GM21619 (cell line): ENCODE measurements at regions not wholly inside any gene's neighbourhood (a gene's known extent, or its start where the extent isn't known, plus 50 kb on each side); places are given as distances from the start of the nearest gene placed in this dataset.

Source experiments
- ATAC-seq: cut with Tn5 transposase; IDR thresholded peaks from one replicate; pipeline ENCODE4 v1.9.1; 2021; ENCODE audit not compliant: unreplicated experiment

GRCh38 chr3:22568285-22568684 lies 634.8 kb upstream of the UBE2E2 start:
- no peak for ATAC-seq

- no peak for ATAC-seq
Measured at GRCh38 chr3:22569570-22569969, 633.6 kb upstream of the UBE2E2 start.

- no peak for ATAC-seq
Measured at GRCh38 chr3:22581007-22581406, 622.1 kb upstream of the UBE2E2 start.

- ATAC-seq: no peak
Measured at GRCh38 chr3:22582266-22582665, 620.9 kb upstream of the UBE2E2 start.

GRCh38 chr3:22585504-22585903 lies 617.6 kb upstream of the UBE2E2 start:
- no peak for ATAC-seq

GRCh38 chr3:22585911-22586310 lies 617.2 kb upstream of the UBE2E2 start:
- ATAC-seq: no peak

- no peak for ATAC-seq
Measured at GRCh38 chr3:22587446-22587845, 615.7 kb upstream of the UBE2E2 start.

- ATAC-seq: no peak
Measured at GRCh38 chr3:22593638-22594037, 609.5 kb upstream of the UBE2E2 start.

- ATAC-seq: no peak
Measured at GRCh38 chr3:22594990-22595389, 608.1 kb upstream of the UBE2E2 start.

- ATAC-seq: no peak
Measured at GRCh38 chr3:22606461-22606860, 596.7 kb upstream of the UBE2E2 start.

- no peak for ATAC-seq
Measured at GRCh38 chr3:22606938-22607337, 596.2 kb upstream of the UBE2E2 start.

- ATAC-seq: no peak
Measured at GRCh38 chr3:22608093-22608492, 595.0 kb upstream of the UBE2E2 start.

- ATAC-seq: no peak
Measured at GRCh38 chr3:22608721-22609120, 594.4 kb upstream of the UBE2E2 start.

- no peak for ATAC-seq
Measured at GRCh38 chr3:22609139-22609538, 594.0 kb upstream of the UBE2E2 start.

- ATAC-seq: no peak
Measured at GRCh38 chr3:22612927-22613326, 590.2 kb upstream of the UBE2E2 start.

GRCh38 chr3:22615790-22616189 lies 587.3 kb upstream of the UBE2E2 start:
- ATAC-seq: no peak

GRCh38 chr3:22617372-22617771 lies 585.8 kb upstream of the UBE2E2 start:
- no peak for ATAC-seq

- ATAC-seq: no peak
Measured at GRCh38 chr3:22620498-22620897, 582.6 kb upstream of the UBE2E2 start.

GRCh38 chr3:22621205-22621809 lies 581.8 kb upstream of the UBE2E2 start:
- ATAC-seq: no peak

GRCh38 chr3:22627993-22628499 lies 575.1 kb upstream of the UBE2E2 start:
- no peak for ATAC-seq

GRCh38 chr3:22632536-22632935 lies 570.6 kb upstream of the UBE2E2 start:
- no peak for ATAC-seq

GRCh38 chr3:22634433-22634832 lies 568.7 kb upstream of the UBE2E2 start:
- ATAC-seq: peak; percentile 50
